ENCODE measurements at regions not wholly inside any gene's neighbourhood (a gene's known extent, or its start where the extent isn't known, plus 50 kb on each side); places are given as distances from the start of the nearest gene placed in this dataset.

- TF ChIP-seq REST (IDR thresholded peaks at IDR 0.05; ENCODE audit: unreplicated experiment) (no peak), ZNF462 (CRISPR knock-in tag; IDR thresholded peaks at IDR 0.05) (no peak), CREB1 (CRISPR knock-in tag; IDR thresholded peaks at IDR 0.05; ENCODE audit: low read depth) (no peak), ZNF331 (CRISPR knock-in tag; IDR thresholded peaks at IDR 0.05; ENCODE audit: low read depth) (no peak)
These were observed 263.8 kb downstream of the DHX35 start (continued) for GRCh38 chr20:39225978-39226377.

GRCh38 chr20:39225536-39225935 is 263.4 kb downstream of the DHX35 start:
- peaks cover 2% of the 10 kb centered on the region for H3K27me3 Mint-ChIP-seq (ENCODE audit: insufficient read depth, low read depth, poor library complexity)
- H3K9me3 Mint-ChIP-seq = no peaks in the 10 kb centered on the region
- TF ChIP-seq CTCF (conservative IDR thresholded peaks at IDR 0.05; ENCODE audit: low read depth in 2 of 2) (peak; percentile 11 to 15; a peak in 1 of 4 replicates), CREB1 (CRISPR knock-in tag; IDR thresholded peaks at IDR 0.05; ENCODE audit: low read depth) (no peak)
- H2AFZ ChIP-seq = no peak overlapping the region
- no peak overlapping the region for H3K4me3 Mint-ChIP-seq
- H3F3A ChIP-seq (replicated peaks; ENCODE audit: low read depth) = no peaks in the 10 kb centered on the region
- no peak overlapping the region for H3K4me2 ChIP-seq
- H3K4me1 Mint-ChIP-seq = no peaks in the 10 kb centered on the region
- no peaks in the 10 kb centered on the region for H3K79me2 ChIP-seq (replicated peaks; ENCODE audit: insufficient read depth)
- H3K36me3 ChIP-seq (ENCODE audit: insufficient read depth) = no peaks in the 10 kb centered on the region
- ATAC-seq (no peak), DNase-seq (ENCODE audit: low spot score) (peak; percentile 5)
- H3K27ac Mint-ChIP-seq = no peak overlapping the region
- H3K27ac ChIP-seq (ENCODE audit: low read depth) = no peak overlapping the region
- no peaks in the 10 kb centered on the region for H3K4me1 ChIP-seq (ENCODE audit: insufficient read depth)
- no peaks in the 10 kb centered on the region for H3K36me3 Mint-ChIP-seq (ENCODE audit: low read depth)
- no peak overlapping the region for H3K4me3 ChIP-seq
- H4K20me1 ChIP-seq (replicated peaks; ENCODE audit: insufficient read depth) = no peaks in the 10 kb centered on the region
- no peaks in the 10 kb centered on the region for H3K9me2 ChIP-seq (ENCODE audit: insufficient read depth)
- no peaks in the 10 kb centered on the region for H3K27me3 ChIP-seq (ENCODE audit: insufficient read depth)
